ENCODE measurements at regions not wholly inside any gene's neighbourhood (a gene's known extent, or its start where the extent isn't known, plus 50 kb on each side); places are given as distances from the start of the nearest gene placed in this dataset.
A peak's percentile ranks its signal among the peaks of the same experiment; 100 is the strongest.

- H3K9me3 ChIP-seq, result no peaks in the 10 kb centered on the region
- no peak overlapping the region for H3K4me3 ChIP-seq
- H3K36me3 ChIP-seq, result no peaks in the 10 kb centered on the region
- H3K27me3 ChIP-seq, result no peaks in the 10 kb centered on the region
- DNase-seq, result no peak
These were observed 359.8 kb downstream of the FOXG1 start for GRCh38 chr14:29126361-29126760.

GRCh38 chr14:29126865-29127264, 360.3 kb downstream of the FOXG1 start:
- no peak for DNase-seq
- Histone ChIP-seq H3K36me3 (no peaks in the 10 kb centered on the region), H3K27me3 (no peaks in the 10 kb centered on the region)

GRCh38 chr14:29140016-29140415, 373.4 kb downstream of the FOXG1 start:
- Histone ChIP-seq H3K9me3 (no peaks in the 10 kb centered on the region), H3K27me3 (no peaks in the 10 kb centered on the region), H3K36me3 (no peaks in the 10 kb centered on the region), H3K4me3 (no peak overlapping the region)
- DNase-seq, result no peak

More at GRCh38 chr14:29126865-29127264, 360.3 kb downstream of the FOXG1 start:
- H3K9me3 ChIP-seq, result no peaks in the 10 kb centered on the region
- H3K4me3 ChIP-seq, result no peak overlapping the region

- no peak overlapping the region for H3K4me3 ChIP-seq
- peak; percentile 20 for DNase-seq
- no peaks in the 10 kb centered on the region for H3K36me3 ChIP-seq
- no peaks in the 10 kb centered on the region for H3K9me3 ChIP-seq
- H3K27me3 ChIP-seq, result no peaks in the 10 kb centered on the region
These were observed 378.0 kb downstream of the FOXG1 start for GRCh38 chr14:29144621-29145020.

- Histone ChIP-seq H3K4me3 (no peak overlapping the region), H3K27me3 (no peaks in the 10 kb centered on the region), H3K36me3 (no peaks in the 10 kb centered on the region), H3K9me3 (no peaks in the 10 kb centered on the region)
- DNase-seq, result no peak
These were observed 381.6 kb downstream of the FOXG1 start for GRCh38 chr14:29148221-29148620.

- DNase-seq, result no peak
- H3K9me3 ChIP-seq, result no peaks in the 10 kb centered on the region
- no peak overlapping the region for H3K4me3 ChIP-seq
- H3K36me3 ChIP-seq, result no peaks in the 10 kb centered on the region
- no peaks in the 10 kb centered on the region for H3K27me3 ChIP-seq
These were observed 383.2 kb downstream of the FOXG1 start for GRCh38 chr14:29149798-29150197.

- Histone ChIP-seq H3K27me3 (no peaks in the 10 kb centered on the region), H3K36me3 (no peaks in the 10 kb centered on the region), H3K9me3 (no peaks in the 10 kb centered on the region), H3K4me3 (no peak overlapping the region)
- DNase-seq, result no peak
These were observed 384.1 kb downstream of the FOXG1 start for GRCh38 chr14:29150659-29151058.

GRCh38 chr14:29156096-29156495, 389.5 kb downstream of the FOXG1 start:
- Histone ChIP-seq H3K27me3 (no peaks in the 10 kb centered on the region), H3K4me3 (no peak overlapping the region), H3K9me3 (no peaks in the 10 kb centered on the region), H3K36me3 (no peaks in the 10 kb centered on the region)
- no peak for DNase-seq

- no peak for DNase-seq
- no peaks in the 10 kb centered on the region for H3K36me3 ChIP-seq
- H3K27me3 ChIP-seq, result no peaks in the 10 kb centered on the region
- no peak overlapping the region for H3K4me3 ChIP-seq
- H3K9me3 ChIP-seq, result no peaks in the 10 kb centered on the region
These were observed 395.0 kb downstream of the FOXG1 start for GRCh38 chr14:29161593-29161992.

GRCh38 chr14:29163109-29163508, 396.5 kb downstream of the FOXG1 start:
- Histone ChIP-seq H3K4me3 (no peak overlapping the region), H3K36me3 (no peaks in the 10 kb centered on the region), H3K27me3 (no peaks in the 10 kb centered on the region), H3K9me3 (no peaks in the 10 kb centered on the region)
- no peak for DNase-seq

- Histone ChIP-seq H3K4me3 (no peak overlapping the region), H3K36me3 (no peaks in the 10 kb centered on the region), H3K27me3 (no peaks in the 10 kb centered on the region), H3K9me3 (no peaks in the 10 kb centered on the region)
- DNase-seq, result no peak
These were observed 398.8 kb downstream of the FOXG1 start for GRCh38 chr14:29165431-29165830.

GRCh38 chr14:29166507-29166906, 399.9 kb downstream of the FOXG1 start:
- no peak overlapping the region for H3K4me3 ChIP-seq
- no peaks in the 10 kb centered on the region for H3K36me3 ChIP-seq
- DNase-seq, result no peak
- no peaks in the 10 kb centered on the region for H3K27me3 ChIP-seq
- no peaks in the 10 kb centered on the region for H3K9me3 ChIP-seq

- DNase-seq, result no peak
- H3K4me3 ChIP-seq, result no peak overlapping the region
- no peaks in the 10 kb centered on the region for H3K36me3 ChIP-seq
- H3K9me3 ChIP-seq, result no peaks in the 10 kb centered on the region
- H3K27me3 ChIP-seq, result no peaks in the 10 kb centered on the region
These were observed 401.6 kb downstream of the FOXG1 start for GRCh38 chr14:29168149-29168548.

GRCh38 chr14:29169408-29169807, 402.8 kb downstream of the FOXG1 start:
- Histone ChIP-seq H3K4me3 (no peak overlapping the region), H3K36me3 (no peaks in the 10 kb centered on the region), H3K9me3 (no peaks in the 10 kb centered on the region), H3K27me3 (no peaks in the 10 kb centered on the region)
- DNase-seq, result no peak

- H3K4me3 ChIP-seq, result no peak overlapping the region
These were observed 409.1 kb downstream of the FOXG1 start for GRCh38 chr14:29175706-29176105.

GRCh38 chr14:29176876-29177275, 410.3 kb downstream of the FOXG1 start:
- H3K9me3 ChIP-seq, result no peaks in the 10 kb centered on the region
- no peaks in the 10 kb centered on the region for H3K36me3 ChIP-seq
- H3K27me3 ChIP-seq, result no peaks in the 10 kb centered on the region
- H3K4me3 ChIP-seq, result no peak overlapping the region
- DNase-seq, result no peak

More at GRCh38 chr14:29175706-29176105, 409.1 kb downstream of the FOXG1 start:
- Histone ChIP-seq H3K27me3 (no peaks in the 10 kb centered on the region), H3K9me3 (no peaks in the 10 kb centered on the region), H3K36me3 (no peaks in the 10 kb centered on the region)
- DNase-seq, result no peak

- Histone ChIP-seq H3K36me3 (no peaks in the 10 kb centered on the region), H3K27me3 (no peaks in the 10 kb centered on the region), H3K4me3 (no peak overlapping the region), H3K9me3 (no peaks in the 10 kb centered on the region)
- no peak for DNase-seq
These were observed 412.4 kb downstream of the FOXG1 start for GRCh38 chr14:29178971-29179370.

- no peaks in the 10 kb centered on the region for H3K36me3 ChIP-seq
- DNase-seq, result no peak
- no peak overlapping the region for H3K4me3 ChIP-seq
- no peaks in the 10 kb centered on the region for H3K9me3 ChIP-seq
- no peaks in the 10 kb centered on the region for H3K27me3 ChIP-seq
These were observed 424.5 kb downstream of the FOXG1 start for GRCh38 chr14:29191092-29191491.

GRCh38 chr14:29197557-29197956, 431.0 kb downstream of the FOXG1 start:
- Histone ChIP-seq H3K4me3 (no peak overlapping the region), H3K36me3 (no peaks in the 10 kb centered on the region), H3K27me3 (no peaks in the 10 kb centered on the region), H3K9me3 (no peaks in the 10 kb centered on the region)
- DNase-seq, result no peak
